ENCODE measurements at regions not wholly inside any gene's neighbourhood (a gene's known extent, or its start where the extent isn't known, plus 50 kb on each side); places are given as distances from the start of the nearest gene placed in this dataset.

DNA sequence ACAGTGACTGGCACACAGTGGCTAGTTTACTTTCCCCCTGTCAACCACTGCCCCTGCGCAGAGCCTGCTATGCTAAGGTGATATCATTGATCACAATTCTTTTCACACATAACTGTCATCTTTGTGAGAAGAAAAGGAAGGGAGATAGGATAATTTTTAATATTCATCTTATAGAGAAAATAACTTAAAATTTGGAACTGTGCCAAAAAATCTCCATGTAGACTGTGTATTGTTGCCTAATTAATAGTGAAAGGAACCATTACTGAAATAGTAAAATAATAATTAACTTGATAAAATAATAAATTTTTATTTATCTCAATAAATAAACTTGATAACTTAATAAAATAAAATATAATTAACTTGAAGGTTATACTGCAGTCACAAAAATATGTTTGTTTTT, 1069.4 kb downstream of the C4orf33 start (continued):
- TF ChIP-seq, protein P1, sequence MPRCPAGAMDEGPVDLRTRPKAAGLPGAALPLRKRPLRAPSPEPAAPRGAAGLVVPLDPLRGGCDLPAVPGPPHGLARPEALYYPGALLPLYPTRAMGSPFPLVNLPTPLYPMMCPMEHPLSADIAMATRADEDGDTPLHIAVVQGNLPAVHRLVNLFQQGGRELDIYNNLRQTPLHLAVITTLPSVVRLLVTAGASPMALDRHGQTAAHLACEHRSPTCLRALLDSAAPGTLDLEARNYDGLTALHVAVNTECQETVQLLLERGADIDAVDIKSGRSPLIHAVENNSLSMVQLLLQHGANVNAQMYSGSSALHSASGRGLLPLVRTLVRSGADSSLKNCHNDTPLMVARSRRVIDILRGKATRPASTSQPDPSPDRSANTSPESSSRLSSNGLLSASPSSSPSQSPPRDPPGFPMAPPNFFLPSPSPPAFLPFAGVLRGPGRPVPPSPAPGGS (IDR thresholded peaks at IDR 0.05), result no peak
- TF ChIP-seq ESRRA (IDR thresholded peaks at IDR 0.05; ENCODE audit: borderline replicate concordance, low read length), result no peak
- TF ChIP-seq POLR2AphosphoS2 (conservative IDR thresholded peaks at IDR 0.05; ENCODE audit: low read length), result no peak

GRCh38 chr4:130172156-130172555, 1076.2 kb downstream of the C4orf33 start:
- CTCF ChIA-PET, result no interaction called here
- H3K4me1 ChIP-seq, result no peaks in the 10 kb centered on the region
- WGBS (ENCODE audit: missing lambda C conversion rate), result 7% methylated on average over 3 of the region's 3 CpGs
- POLR2A ChIA-PET, result no interaction called here
- no peak for DNase-seq (ENCODE audit: low read depth in 1 of 2, low spot score in 1 of 2)
- ATAC-seq, result no peak
- no peaks in the 10 kb centered on the region for H3K9me3 ChIP-seq
- H3K4me3 ChIP-seq, result no peak overlapping the region
- no peak overlapping the region for H3K27ac ChIP-seq
- TF ChIP-seq NR3C1 (IDR thresholded peaks at IDR 0.05) (no peak), HOXB5 (CRISPR knock-in tag; IDR thresholded peaks at IDR 0.05) (no peak), FOSB (CRISPR knock-in tag; IDR thresholded peaks at IDR 0.05) (no peak), MAZ (IDR thresholded peaks at IDR 0.05; ENCODE audit: borderline replicate concordance, low read depth, low read length) (no peak), SMC3 (IDR thresholded peaks at IDR 0.05) (no peak), HOXA7 (CRISPR knock-in tag; IDR thresholded peaks at IDR 0.05) (no peak), RFX5 (IDR thresholded peaks at IDR 0.05) (no peak), RCOR1 (IDR thresholded peaks at IDR 0.05; ENCODE audit: low read depth, low read length) (no peak), USF2 (IDR thresholded peaks at IDR 0.05) (no peak), MYC (IDR thresholded peaks at IDR 0.05; ENCODE audit: borderline replicate concordance, low read length) (no peak), HEYL (CRISPR knock-in tag; IDR thresholded peaks at IDR 0.05) (no peak), NPAS2 (CRISPR knock-in tag; IDR thresholded peaks at IDR 0.05; ENCODE audit: borderline replicate concordance) (no peak), POLR2A (IDR thresholded peaks at IDR 0.05; ENCODE audit: low read length) (no peak), PHF8 (IDR thresholded peaks at IDR 0.05; ENCODE audit: borderline replicate concordance, low read depth) (no peak), GATA3 (IDR thresholded peaks at IDR 0.05; ENCODE audit: borderline replicate concordance) (no peak), FOXS1 (CRISPR knock-in tag; IDR thresholded peaks at IDR 0.05) (no peak)
- TF ChIP-seq, protein P2, sequence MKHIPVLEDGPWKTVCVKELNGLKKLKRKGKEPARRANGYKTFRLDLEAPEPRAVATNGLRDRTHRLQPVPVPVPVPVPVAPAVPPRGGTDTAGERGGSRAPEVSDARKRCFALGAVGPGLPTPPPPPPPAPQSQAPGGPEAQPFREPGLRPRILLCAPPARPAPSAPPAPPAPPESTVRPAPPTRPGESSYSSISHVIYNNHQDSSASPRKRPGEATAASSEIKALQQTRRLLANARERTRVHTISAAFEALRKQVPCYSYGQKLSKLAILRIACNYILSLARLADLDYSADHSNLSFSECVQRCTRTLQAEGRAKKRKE (CRISPR knock-in tag; IDR thresholded peaks at IDR 0.05; ENCODE audit: low read depth), result no peak
- TF ChIP-seq, protein P3, sequence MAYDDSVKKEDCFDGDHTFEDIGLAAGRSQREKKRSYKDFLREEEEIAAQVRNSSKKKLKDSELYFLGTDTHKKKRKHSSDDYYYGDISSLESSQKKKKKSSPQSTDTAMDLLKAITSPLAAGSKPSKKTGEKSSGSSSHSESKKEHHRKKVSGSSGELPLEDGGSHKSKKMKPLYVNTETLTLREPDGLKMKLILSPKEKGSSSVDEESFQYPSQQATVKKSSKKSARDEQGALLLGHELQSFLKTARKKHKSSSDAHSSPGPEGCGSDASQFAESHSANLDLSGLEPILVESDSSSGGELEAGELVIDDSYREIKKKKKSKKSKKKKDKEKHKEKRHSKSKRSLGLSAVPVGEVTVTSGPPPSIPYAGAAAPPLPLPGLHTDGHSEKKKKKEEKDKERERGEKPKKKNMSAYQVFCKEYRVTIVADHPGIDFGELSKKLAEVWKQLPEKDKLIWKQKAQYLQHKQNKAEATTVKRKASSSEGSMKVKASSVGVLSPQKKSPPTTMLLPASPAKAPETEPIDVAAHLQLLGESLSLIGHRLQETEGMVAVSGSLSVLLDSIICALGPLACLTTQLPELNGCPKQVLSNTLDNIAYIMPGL (CRISPR knock-in tag; IDR thresholded peaks at IDR 0.05; ENCODE audit: borderline replicate concordance), result no peak
- no peak overlapping the region for H3K4me2 ChIP-seq
- FAIRE-seq, result no peak

DNA sequence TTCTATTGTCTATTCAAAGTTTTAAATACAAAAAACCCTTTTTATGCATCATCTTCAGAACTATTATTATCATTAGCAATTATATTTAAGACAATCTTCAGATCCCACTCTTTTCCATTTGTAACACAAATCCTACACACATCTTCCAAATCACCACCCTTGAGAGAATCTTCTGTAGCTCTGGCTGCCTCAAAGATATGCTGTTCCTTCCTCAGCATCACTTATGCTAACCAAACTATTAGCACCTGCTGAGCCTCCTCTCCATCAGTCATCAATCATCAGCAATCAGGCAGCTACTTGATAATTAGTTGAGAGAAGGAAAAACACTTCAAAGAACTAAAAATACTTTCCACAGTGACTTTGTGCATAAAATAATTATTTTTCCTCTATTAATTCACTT, 1082.2 kb downstream of the C4orf33 start:
- no peak for ATAC-seq
- no peak overlapping the region for H3K4me3 ChIP-seq
- no peak overlapping the region for H3K27ac ChIP-seq
- no peak for DNase-seq (ENCODE audit: low read depth in 1 of 2, low spot score in 1 of 2)
- no peaks in the 10 kb centered on the region for H3K9me3 ChIP-seq
- H3K4me2 ChIP-seq, result no peak overlapping the region
- no peaks in the 10 kb centered on the region for H3K4me1 ChIP-seq
- CTCF ChIA-PET, result no interaction called here
- FAIRE-seq, result no peak
- TF ChIP-seq BHLHE40 (IDR thresholded peaks at IDR 0.05; ENCODE audit: low read depth, low read length), result no peak
- TF ChIP-seq RAD21 (conservative IDR thresholded peaks at IDR 0.05 in 1 of 2, IDR thresholded peaks at IDR 0.05 in 1 of 2), result no peak
- TF ChIP-seq GATA3 (IDR thresholded peaks at IDR 0.05; ENCODE audit: borderline replicate concordance), result no peak
- TF ChIP-seq PHF8 (IDR thresholded peaks at IDR 0.05; ENCODE audit: borderline replicate concordance, low read depth), result no peak
- POLR2A ChIA-PET, result no interaction called here

Data from A549 (cell line).